ENCODE measurements at regions not wholly inside any gene's neighbourhood (a gene's known extent, or its start where the extent isn't known, plus 50 kb on each side); places are given as distances from the start of the nearest gene placed in this dataset.
"Not testable (repeated sequence)": the region's sequence is repeated elsewhere in the genome, so short reads cannot be mapped to it uniquely, and the experiment has no call there.

DNA sequence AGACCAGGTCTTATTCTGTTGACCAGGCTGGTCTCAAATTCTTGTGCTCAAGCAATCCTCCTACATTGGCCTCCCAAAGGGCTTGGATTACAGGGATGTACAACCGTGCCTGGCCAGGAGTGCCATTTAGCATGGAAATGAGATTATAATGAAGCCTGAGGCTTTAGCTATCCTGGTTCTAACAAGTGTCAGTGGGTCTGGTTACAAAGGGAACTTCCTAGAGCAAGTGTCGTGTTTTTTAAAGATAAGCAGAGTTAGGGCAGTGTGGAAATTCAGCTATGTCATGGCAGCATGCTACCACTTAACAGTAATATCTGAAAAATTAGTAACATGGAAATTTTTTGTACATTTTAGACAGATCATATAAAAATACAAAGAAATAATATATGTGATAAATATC lies 339.3 kb upstream of the SPATA31A3 start:
- H3K79me2 ChIP-seq (ENCODE audit: control insufficient read depth, insufficient read depth, low read length); DNase-seq (ENCODE audit: extremely low read depth in 1 of 4, low spot score in 3 of 4); in situ Hi-C loops (cut with MboI); H3K4me2 ChIP-seq (ENCODE audit: insufficient read depth, low read length); POLR2A ChIA-PET; H3K9me1 ChIP-seq (ENCODE audit: control insufficient read depth, insufficient read depth, low read length); H4K20me1 ChIP-seq (replicated peaks; ENCODE audit: control insufficient read depth, insufficient read depth, low read length); H3K9ac ChIP-seq (ENCODE audit: insufficient read depth in 1 of 2, low read depth in 2 of 2, low read length in 2 of 2); H3K9me3 ChIP-seq (replicated peaks; ENCODE audit: control insufficient read depth, insufficient read depth, low read depth, low read length); H3K27ac ChIP-seq (ENCODE audit: extremely low read depth, low read depth, low read length); CTCF ChIA-PET (ENCODE audit: low intra/inter-chr PET ratio); BruUV-seq (replicated peaks); FAIRE-seq; H2AFZ ChIP-seq (ENCODE audit: low read depth, low read length); H3K36me3 ChIP-seq (ENCODE audit: control insufficient read depth, insufficient read depth, low read length); H3K27me3 ChIP-seq (ENCODE audit: control insufficient read depth in 2 of 2, insufficient read depth in 2 of 2, low read length in 2 of 2); H3K4me3 ChIP-seq; H3K4me1 ChIP-seq (replicated peaks in 1 of 2; ENCODE audit: control insufficient read depth in 2 of 2, insufficient read depth in 2 of 2, low read length in 2 of 2); intact Hi-C loops (cut with micrococcal nuclease): not testable (repeated sequence)
- no CpG with 5 or more reads among the region's 2 CpGs for WGBS (ENCODE audit: insufficient coverage, low coverage, missing lambda C conversion rate)
- peak; percentile 95 for ATAC-seq

DNA sequence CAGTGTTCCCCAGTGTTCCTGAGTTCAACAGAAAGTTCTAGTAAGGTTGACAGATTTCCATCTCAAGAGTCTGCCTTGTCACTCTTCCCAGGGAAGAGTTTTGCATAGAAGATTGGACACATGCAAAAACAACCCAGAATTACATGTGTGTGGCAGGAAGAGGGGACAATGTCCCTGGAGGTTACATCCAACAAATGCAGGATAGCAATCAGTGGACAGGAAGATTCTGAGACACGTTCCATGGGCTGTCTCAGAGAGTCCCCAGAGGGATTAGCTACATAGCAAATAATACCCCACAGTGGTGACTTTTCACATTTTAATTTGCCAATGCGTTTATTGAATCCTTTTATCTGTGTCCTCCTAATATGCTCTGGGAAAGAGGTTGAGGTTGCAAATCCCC lies 321.1 kb upstream of the SPATA31A3 start:
- FAIRE-seq; H3K27ac ChIP-seq (ENCODE audit: extremely low read depth, low read depth, low read length); DNase-seq (ENCODE audit: extremely low read depth in 1 of 4, low spot score in 3 of 4); H3K27me3 ChIP-seq (ENCODE audit: control insufficient read depth in 2 of 2, insufficient read depth in 2 of 2, low read length in 2 of 2); H3K4me3 ChIP-seq; H3K4me2 ChIP-seq (ENCODE audit: insufficient read depth, low read length); H3K36me3 ChIP-seq (ENCODE audit: control insufficient read depth, insufficient read depth, low read length); H3K9ac ChIP-seq (ENCODE audit: insufficient read depth in 1 of 2, low read depth in 2 of 2, low read length in 2 of 2); intact Hi-C loops (cut with micrococcal nuclease); POLR2A ChIA-PET; H3K79me2 ChIP-seq (ENCODE audit: control insufficient read depth, insufficient read depth, low read length); CTCF ChIA-PET (ENCODE audit: low intra/inter-chr PET ratio); H3K4me1 ChIP-seq (replicated peaks in 1 of 2; ENCODE audit: control insufficient read depth in 2 of 2, insufficient read depth in 2 of 2, low read length in 2 of 2); H4K20me1 ChIP-seq (replicated peaks; ENCODE audit: control insufficient read depth, insufficient read depth, low read length); BruUV-seq (replicated peaks); H3K9me1 ChIP-seq (ENCODE audit: control insufficient read depth, insufficient read depth, low read length); in situ Hi-C loops (cut with MboI); H3K9me3 ChIP-seq (replicated peaks; ENCODE audit: control insufficient read depth, insufficient read depth, low read depth, low read length); H2AFZ ChIP-seq (ENCODE audit: low read depth, low read length): not testable (repeated sequence)
- peak; percentile 56 for ATAC-seq
- no CpG with 5 or more reads among the region's 2 CpGs for WGBS (ENCODE audit: insufficient coverage, low coverage, missing lambda C conversion rate)

DNA sequence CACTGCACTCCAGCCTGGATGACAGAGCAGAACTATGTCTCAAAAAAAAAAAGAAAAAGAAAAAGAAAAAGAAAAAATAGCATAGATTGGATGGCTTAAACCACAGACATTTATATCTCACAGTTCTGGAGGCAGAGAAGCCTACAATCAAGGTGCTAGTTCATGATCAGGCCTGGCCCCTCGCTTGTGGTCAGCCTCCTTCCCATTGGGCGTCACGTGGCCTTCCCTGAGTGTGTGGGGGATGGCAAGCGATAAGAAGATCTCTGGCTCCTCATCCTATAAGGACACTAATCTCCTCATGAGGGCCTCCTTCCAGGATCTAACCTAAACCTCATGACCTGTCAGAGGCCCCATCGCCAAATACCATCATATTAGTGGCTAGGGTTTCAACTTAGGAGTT lies 320.2 kb upstream of the SPATA31A3 start:
- H3K9ac ChIP-seq (ENCODE audit: insufficient read depth in 1 of 2, low read depth in 2 of 2, low read length in 2 of 2); H3K27me3 ChIP-seq (ENCODE audit: control insufficient read depth in 2 of 2, insufficient read depth in 2 of 2, low read length in 2 of 2); H3K9me1 ChIP-seq (ENCODE audit: control insufficient read depth, insufficient read depth, low read length); H4K20me1 ChIP-seq (replicated peaks; ENCODE audit: control insufficient read depth, insufficient read depth, low read length); H3K36me3 ChIP-seq (ENCODE audit: control insufficient read depth, insufficient read depth, low read length); BruUV-seq (replicated peaks); H3K9me3 ChIP-seq (replicated peaks; ENCODE audit: control insufficient read depth, insufficient read depth, low read depth, low read length); H2AFZ ChIP-seq (ENCODE audit: low read depth, low read length); CTCF ChIA-PET (ENCODE audit: low intra/inter-chr PET ratio); intact Hi-C loops (cut with micrococcal nuclease); in situ Hi-C loops (cut with MboI); DNase-seq (ENCODE audit: extremely low read depth in 1 of 4, low spot score in 3 of 4); POLR2A ChIA-PET; H3K4me1 ChIP-seq (replicated peaks in 1 of 2; ENCODE audit: control insufficient read depth in 2 of 2, insufficient read depth in 2 of 2, low read length in 2 of 2); H3K4me3 ChIP-seq; H3K4me2 ChIP-seq (ENCODE audit: insufficient read depth, low read length); H3K27ac ChIP-seq (ENCODE audit: extremely low read depth, low read depth, low read length); FAIRE-seq; H3K79me2 ChIP-seq (ENCODE audit: control insufficient read depth, insufficient read depth, low read length): not testable (repeated sequence)
- ATAC-seq: peak; percentile 98
- no CpG with 5 or more reads among the region's 5 CpGs for WGBS (ENCODE audit: insufficient coverage, low coverage, missing lambda C conversion rate)

DNA sequence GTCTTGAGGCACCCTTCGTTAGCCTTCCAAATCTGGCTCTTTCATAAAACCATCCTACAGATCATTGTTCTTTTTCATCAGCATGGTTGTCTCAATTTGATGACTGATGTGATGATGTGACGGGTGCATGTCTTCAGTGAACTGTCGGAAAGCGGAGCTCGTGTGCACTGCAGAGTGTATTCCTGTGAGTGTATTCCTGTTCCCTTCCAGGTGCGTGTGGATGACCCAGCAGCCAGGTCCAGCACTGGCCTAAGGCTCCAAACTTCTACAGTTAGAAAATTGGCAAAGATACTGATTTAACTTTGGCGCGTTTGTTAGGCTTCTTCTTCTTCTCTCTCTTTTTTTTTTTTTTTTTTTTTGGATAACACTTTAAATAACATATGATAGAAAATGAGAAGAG lies 314.8 kb upstream of the SPATA31A3 start:
- peak; percentile 56 for ATAC-seq
- BruUV-seq (replicated peaks); POLR2A ChIA-PET; FAIRE-seq; intact Hi-C loops (cut with micrococcal nuclease); H3K4me2 ChIP-seq (ENCODE audit: insufficient read depth, low read length); DNase-seq (ENCODE audit: extremely low read depth in 1 of 4, low spot score in 3 of 4); H4K20me1 ChIP-seq (replicated peaks; ENCODE audit: control insufficient read depth, insufficient read depth, low read length); H3K36me3 ChIP-seq (ENCODE audit: control insufficient read depth, insufficient read depth, low read length); H3K27me3 ChIP-seq (ENCODE audit: control insufficient read depth in 2 of 2, insufficient read depth in 2 of 2, low read length in 2 of 2); H3K4me3 ChIP-seq; in situ Hi-C loops (cut with MboI); H3K9ac ChIP-seq (ENCODE audit: insufficient read depth in 1 of 2, low read depth in 2 of 2, low read length in 2 of 2); CTCF ChIA-PET (ENCODE audit: low intra/inter-chr PET ratio); H3K9me1 ChIP-seq (ENCODE audit: control insufficient read depth, insufficient read depth, low read length); H3K27ac ChIP-seq (ENCODE audit: extremely low read depth, low read depth, low read length); H3K4me1 ChIP-seq (replicated peaks in 1 of 2; ENCODE audit: control insufficient read depth in 2 of 2, insufficient read depth in 2 of 2, low read length in 2 of 2); H3K79me2 ChIP-seq (ENCODE audit: control insufficient read depth, insufficient read depth, low read length); H2AFZ ChIP-seq (ENCODE audit: low read depth, low read length); H3K9me3 ChIP-seq (replicated peaks; ENCODE audit: control insufficient read depth, insufficient read depth, low read depth, low read length): not testable (repeated sequence)
- no CpG with 5 or more reads among the region's 8 CpGs for WGBS (ENCODE audit: insufficient coverage, low coverage, missing lambda C conversion rate)
